Glutamatergic neuron (in vitro differentiated cells): ENCODE measurements at regions not wholly inside any gene's neighbourhood (a gene's known extent, or its start where the extent isn't known, plus 50 kb on each side); places are given as distances from the start of the nearest gene placed in this dataset.

Experiments
- DNase-seq: peaks from one replicate; pipeline ENCODE4 v3.0.0; 2022
- H3K27ac Mint-ChIP-seq: one replicate; pipeline ENCODE4 v1.8.0; 2020; ENCODE audit warnings: mild to moderate bottlenecking, mixed read lengths, inconsistent platforms; ENCODE audit not compliant: unreplicated experiment
- H3K27me3 Mint-ChIP-seq: one replicate; pipeline ENCODE4 v1.8.0; 2020; ENCODE audit warnings: mild to moderate bottlenecking, moderate library complexity, mixed read lengths, inconsistent platforms; ENCODE audit not compliant: unreplicated experiment
- H3K36me3 Mint-ChIP-seq: one replicate; pipeline ENCODE4 v1.8.0; 2020; ENCODE audit warnings: mild to moderate bottlenecking, mixed read lengths, inconsistent platforms; ENCODE audit not compliant: unreplicated experiment
- H3K4me1 Mint-ChIP-seq: one replicate; pipeline ENCODE4 v1.8.0; 2020; ENCODE audit warnings: mild to moderate bottlenecking, low read depth, mixed read lengths, inconsistent platforms; ENCODE audit not compliant: unreplicated experiment
- H3K4me3 Mint-ChIP-seq: one replicate; pipeline ENCODE4 v1.8.0; 2020; ENCODE audit warnings: mild to moderate bottlenecking, mixed read lengths, inconsistent platforms; ENCODE audit not compliant: unreplicated experiment
- H3K9me3 Mint-ChIP-seq: one replicate; pipeline ENCODE4 v1.8.0; 2020; ENCODE audit warnings: mild to moderate bottlenecking, moderate library complexity, mixed read lengths, inconsistent platforms; ENCODE audit not compliant: unreplicated experiment
- CTCF ChIP-seq: fragments of 200-600 bp; sonication (generic); IDR thresholded peaks from one replicate; pipeline ENCODE4 v1.5.0; 2021; ENCODE audit not compliant: partially characterized antibody, unreplicated experiment

DNA sequence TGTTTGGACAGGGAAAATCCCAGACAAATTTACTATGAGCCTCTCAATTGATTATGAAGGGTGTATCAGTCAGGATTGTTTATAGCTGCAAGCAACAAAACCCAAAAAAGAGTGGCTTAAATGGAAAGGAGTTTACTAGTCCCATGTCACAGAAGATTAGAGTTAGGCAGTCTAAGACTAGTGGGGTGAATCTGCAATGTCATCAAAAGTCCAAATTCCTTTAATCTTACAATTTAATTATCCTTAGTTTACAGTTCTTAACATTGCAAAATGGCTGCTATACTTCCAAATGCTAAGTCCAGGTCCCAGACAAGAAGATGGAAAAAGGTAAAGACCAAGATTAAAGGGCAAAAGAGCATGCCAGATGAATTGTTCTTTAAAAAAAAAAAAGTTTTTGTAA, 143.6 kb downstream of the CD47 start:
- no peak overlapping the region for H3K4me3 Mint-ChIP-seq
- H3K4me1 Mint-ChIP-seq, result peaks cover 3% of the 10 kb centered on the region
- no peak for TF ChIP-seq CTCF
- peaks cover 2% of the 10 kb centered on the region for H3K9me3 Mint-ChIP-seq
- H3K36me3 Mint-ChIP-seq, result no peaks in the 10 kb centered on the region
- no peak overlapping the region for H3K27ac Mint-ChIP-seq
- no peaks in the 10 kb centered on the region for H3K27me3 Mint-ChIP-seq
- DNase-seq, result no peak

DNA sequence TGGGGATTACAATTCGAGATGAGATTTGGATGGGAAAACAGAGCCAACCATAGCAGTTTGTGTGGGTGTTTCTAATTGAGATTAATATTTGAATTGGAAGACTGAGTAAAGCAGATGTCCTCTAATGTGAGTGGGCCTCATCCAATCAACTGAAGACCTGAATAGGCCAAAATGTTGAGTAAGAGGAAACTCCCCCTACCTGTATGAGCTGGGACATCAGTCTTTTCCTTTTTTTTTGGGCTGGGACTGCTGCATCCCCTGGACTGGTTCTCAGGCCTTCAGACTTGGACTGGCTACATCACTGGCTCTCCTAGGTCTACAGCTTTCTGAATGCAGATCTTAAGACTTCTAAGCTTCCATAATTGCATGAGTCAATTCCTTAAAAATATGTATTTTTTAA, 144.1 kb downstream of the CD47 start:
- H3K9me3 Mint-ChIP-seq, result peaks cover 2% of the 10 kb centered on the region
- H3K27ac Mint-ChIP-seq, result no peak overlapping the region
- H3K4me3 Mint-ChIP-seq, result no peak overlapping the region
- no peak for TF ChIP-seq CTCF
- H3K4me1 Mint-ChIP-seq, result peaks cover 3% of the 10 kb centered on the region
- no peaks in the 10 kb centered on the region for H3K27me3 Mint-ChIP-seq
- no peaks in the 10 kb centered on the region for H3K36me3 Mint-ChIP-seq
- DNase-seq, result no peak

DNA sequence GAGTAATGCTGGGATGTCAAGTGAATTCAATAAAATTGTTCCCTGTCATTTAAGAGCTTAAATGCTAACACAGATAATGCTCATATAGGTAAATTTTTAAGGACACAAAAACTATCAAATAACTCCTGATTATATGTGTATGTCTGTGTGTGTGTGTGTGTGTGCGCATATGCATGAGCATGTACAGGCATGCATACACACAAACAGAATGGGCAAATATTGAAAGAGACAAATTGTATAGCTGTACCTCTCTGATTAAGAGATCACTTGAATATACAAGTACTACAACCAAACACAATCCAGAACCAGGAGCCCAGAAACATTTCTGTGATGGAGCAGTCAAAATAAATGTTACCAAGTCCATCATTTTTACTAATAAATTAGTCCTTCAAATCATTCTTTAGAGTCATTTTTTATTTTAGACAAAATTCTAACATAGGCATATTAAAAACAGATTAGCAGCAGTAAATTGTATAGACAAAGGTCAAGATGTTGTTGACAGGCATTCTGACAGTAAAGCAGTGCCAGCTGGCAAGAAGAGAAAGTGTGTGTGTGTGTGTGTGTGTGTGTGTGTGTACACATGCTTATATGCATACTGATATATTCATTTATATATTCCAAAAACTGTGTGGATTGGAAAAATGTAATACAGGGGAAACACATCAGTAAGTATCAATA, 145.3 kb downstream of the CD47 start:
- TF ChIP-seq CTCF, result no peak
- Mint-ChIP-seq H3K4me3 (no peak overlapping the region), H3K27ac (no peak overlapping the region), H3K9me3 (peaks cover 2% of the 10 kb centered on the region), H3K4me1 (peaks cover 3% of the 10 kb centered on the region), H3K27me3 (no peaks in the 10 kb centered on the region), H3K36me3 (no peaks in the 10 kb centered on the region)
- no peak for DNase-seq

- H3K4me1 Mint-ChIP-seq, result peaks cover 9% of the 10 kb centered on the region
- H3K27ac Mint-ChIP-seq, result no peak overlapping the region
- H3K27me3 Mint-ChIP-seq, result no peaks in the 10 kb centered on the region
- no peak for DNase-seq
- no peaks in the 10 kb centered on the region for H3K36me3 Mint-ChIP-seq
- no peak overlapping the region for H3K4me3 Mint-ChIP-seq
- peaks cover 2% of the 10 kb centered on the region for H3K9me3 Mint-ChIP-seq
- TF ChIP-seq CTCF, result no peak
Observed at GRCh38 chr3:107943786-107944523, 146.9 kb downstream of the CD47 start.

DNA sequence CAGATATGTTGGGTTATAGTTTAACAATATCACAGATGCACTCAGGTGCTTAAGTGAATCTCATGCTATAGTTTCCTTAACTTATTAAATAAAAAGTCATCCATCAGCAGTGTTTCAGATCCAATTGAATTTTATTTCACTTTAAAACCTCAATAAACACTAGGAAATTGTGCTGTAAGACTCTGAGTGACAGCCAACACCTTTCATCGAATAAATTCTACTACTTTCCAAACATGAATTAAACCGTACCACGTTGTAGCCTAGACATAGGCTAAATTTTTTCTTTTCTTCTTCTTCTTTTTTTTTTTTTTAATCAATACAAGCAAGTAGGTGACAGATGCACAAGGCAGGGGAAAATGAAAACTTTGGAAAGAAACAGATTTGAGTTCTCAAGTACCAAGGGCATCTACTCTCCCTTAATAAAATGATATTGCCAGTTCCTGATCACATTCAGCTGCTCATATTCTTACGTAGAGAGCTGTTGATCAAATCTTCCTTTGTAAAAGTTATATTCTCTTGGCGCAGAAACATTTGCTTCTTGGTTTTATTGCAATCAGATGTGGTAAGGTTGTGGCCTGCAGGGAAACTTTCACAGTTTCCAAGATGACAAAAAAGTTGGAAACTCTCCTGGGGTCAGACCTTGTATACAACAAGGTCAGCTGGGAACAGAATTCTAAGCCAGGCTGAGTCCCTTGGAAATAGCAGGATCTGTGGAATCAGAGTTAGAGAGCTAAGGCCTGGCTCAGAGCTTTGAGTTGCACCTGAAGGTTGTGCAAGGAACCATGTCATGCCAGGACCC, 147.7 kb downstream of the CD47 start:
- H3K27me3 Mint-ChIP-seq, result no peaks in the 10 kb centered on the region
- peaks cover 2% of the 10 kb centered on the region for H3K36me3 Mint-ChIP-seq
- peaks cover 2% of the 10 kb centered on the region for H3K9me3 Mint-ChIP-seq
- H3K27ac Mint-ChIP-seq, result no peak overlapping the region
- no peak overlapping the region for H3K4me3 Mint-ChIP-seq
- no peak for DNase-seq
- peaks cover 11% of the 10 kb centered on the region for H3K4me1 Mint-ChIP-seq
- no peak for TF ChIP-seq CTCF
